Psoas muscle (tissue), 7 donors: ENCODE measurements at regions not wholly inside any gene's neighbourhood (a gene's known extent, or its start where the extent isn't known, plus 50 kb on each side); places are given as distances from the start of the nearest gene placed in this dataset.

Experiments used
- ATAC-seq, 4 donors: fragments of 200-7000 bp; cut with Tn5 transposase; one replicate each; pipeline ENCODE4 v1.9.1; 2020; ENCODE audit warnings: moderate library complexity in 3 of 4, mild to moderate bottlenecking in 2 of 4
- DNase-seq, 2 donors: peaks; one replicate each; pipeline ENCODE4 v3.0.0-alpha.2; 2020
- H3K27ac ChIP-seq: fragments of 200-600 bp; one replicate; pipeline ENCODE4 v1.8.0; 2022
- H3K27me3 ChIP-seq, 3 donors: fragments of 200-600 bp in 1 of 3; one replicate each; pipeline versions ENCODE4 v1.6.1 to v1.8.0; 2013 to 2022; ENCODE audit warnings: low read length in 2 of 3, mild to moderate bottlenecking in 2 of 3, moderate library complexity in 1 of 3; ENCODE audit not compliant: insufficient read depth in 3 of 3
- H3K36me3 ChIP-seq, 2 donors: fragments of 200-600 bp in 1 of 2; one replicate each; pipeline versions ENCODE4 v1.6.1 to v1.8.0; 2013 to 2022; ENCODE audit warnings: low read depth in 1 of 2, mild to moderate bottlenecking in 1 of 2, moderate library complexity in 1 of 2; ENCODE audit not compliant: insufficient read depth in 1 of 2
- H3K4me1 ChIP-seq: fragments of 200-600 bp; one replicate; pipeline ENCODE4 v1.8.0; 2022
- H3K4me3 ChIP-seq: fragments of 200-600 bp; one replicate; pipeline ENCODE4 v1.8.0; 2022; ENCODE audit warnings: mild to moderate bottlenecking
- H3K9me3 ChIP-seq: fragments of 200-600 bp; one replicate; pipeline ENCODE4 v1.8.0; 2022
- CTCF ChIP-seq: fragments of 200-600 bp; IDR thresholded peaks from one replicate; pipeline ENCODE4 v1.8.0; 2022; ENCODE audit warnings: antibody characterized with exemption
- WGBS, 3 donors: extraction: QIAGEN DNeasy Blood & Tissue Kit; methylation state at CpG; one replicate each; pipeline versions ENCODE4 v1.1.6 to v1.1.7; 2013; 5-methylcytosine and 5-hydroxymethylcytosine counted together
- intact Hi-C, 2 donors: fragments of 100-400 bp; cut with DNase I; formaldehyde crosslinking; loops; one replicate each; pipeline versions ENCODE4 v1.11.0 to v1.14.2; 2022
- donor health status: healthy with polysubstance abuse.
- donor health status: DM: no; HTN: no; CAD: no; lungs with moderate emphysema.
- donor health status: Bipolar disorder and iron deficiency.
- donor health status: healthy.
- donor health status: DM: yes; HTN: yes; CAD: no.
- donor health status: DM: no; HTN: no; CAD: no.
- donor health status: DM: yes; HTN: yes; CAD: no.

DNA sequence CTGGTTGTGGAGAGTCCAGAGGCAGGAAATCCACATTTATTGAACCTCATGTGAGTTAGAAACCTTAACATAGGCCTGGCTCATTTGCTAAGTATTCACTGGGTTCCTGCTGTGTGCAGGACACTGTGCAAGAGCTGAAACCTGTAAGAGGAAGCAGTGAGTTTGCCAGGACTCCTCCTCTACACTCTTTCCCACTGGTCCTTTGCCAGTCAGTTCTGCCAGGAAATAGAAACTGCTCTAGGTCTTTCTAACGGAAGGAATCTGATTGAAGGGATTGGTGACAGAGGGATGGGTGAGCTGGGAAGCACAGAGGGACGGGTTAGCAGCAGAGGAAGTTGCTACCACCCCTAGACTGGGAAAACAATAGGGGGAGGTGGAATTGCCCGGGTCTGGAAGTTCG lies 234.2 kb upstream of the ECI2 start:
- ATAC-seq = peak; percentile 70 to 78 (median 73)
- intact Hi-C loops = loop anchor here in 1 of 2 donors (5.0 kb wide), 1 partner anchor 33 kb away; no protein-coding TSS in a partner anchor

DNA sequence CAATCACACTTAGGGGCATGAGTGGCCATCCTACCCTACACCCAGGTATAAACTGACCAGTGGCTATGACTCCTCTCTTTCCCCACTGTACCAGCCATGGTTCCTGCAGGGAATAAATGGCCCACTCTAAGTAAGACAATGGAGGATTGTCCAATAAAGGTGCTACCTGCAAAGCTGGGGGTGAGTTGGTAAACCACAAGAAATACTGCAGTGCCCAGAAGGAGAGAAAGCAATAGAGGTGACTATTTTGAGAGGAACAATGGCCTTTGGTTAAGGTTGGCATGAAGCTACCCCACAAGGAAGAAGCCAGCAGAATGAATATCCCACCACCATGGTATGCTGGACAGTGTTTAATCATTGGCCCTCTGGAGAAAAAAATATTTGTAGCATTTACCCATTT lies 233.3 kb upstream of the ECI2 start:
- DNase-seq (no peak), ATAC-seq (no peak)
- TF ChIP-seq CTCF = no peak
- intact Hi-C loops = loop anchor here in 1 of 2 donors (5.0 kb wide), 1 partner anchor 34 kb away; no protein-coding TSS in a partner anchor
- no peak overlapping the region for H3K4me3 ChIP-seq
- H3K27me3 ChIP-seq = no peaks in the 10 kb centered on the region
- H3K36me3 ChIP-seq = no peaks in the 10 kb centered on the region
- peaks cover 45% of the 10 kb centered on the region for H3K4me1 ChIP-seq
- peak overlapping the region; percentile 80 for H3K27ac ChIP-seq
- no peaks in the 10 kb centered on the region for H3K9me3 ChIP-seq

More for the DNA sequence above, 234.2 kb upstream of the ECI2 start:
- Histone ChIP-seq H3K27me3 (no peaks in the 10 kb centered on the region), H3K9me3 (no peaks in the 10 kb centered on the region), H3K4me1 (peaks cover 48% of the 10 kb centered on the region), H3K4me3 (no peak overlapping the region), H3K36me3 (no peaks in the 10 kb centered on the region), H3K27ac (peak overlapping the region; percentile 80)
- no peak for DNase-seq
- WGBS, 3 donors = 5 to 28% (median 25%) methylated on average over 4 of the region's 4 CpGs
- TF ChIP-seq CTCF = no peak

- peaks cover 42% of the 10 kb centered on the region for H3K4me1 ChIP-seq
- no peak for TF ChIP-seq CTCF
- DNase-seq (no peak), ATAC-seq (no peak)
- H3K36me3 ChIP-seq = no peaks in the 10 kb centered on the region
- WGBS, 3 donors = 89 to 94% (median 93%) methylated on average over 1 of the region's 1 CpG
- no peak overlapping the region for H3K4me3 ChIP-seq
- no peak overlapping the region for H3K27ac ChIP-seq
- H3K27me3 ChIP-seq = no peaks in the 10 kb centered on the region
- H3K9me3 ChIP-seq = no peaks in the 10 kb centered on the region
- intact Hi-C loops = loop anchor here in 1 of 2 donors (5.0 kb wide), 1 partner anchor 35 kb away; no protein-coding TSS in a partner anchor
Observed at GRCh38 chr6:4367643-4368042, 232.3 kb upstream of the ECI2 start.

- Histone ChIP-seq H3K4me3 (no peak overlapping the region), H3K27ac (no peak overlapping the region), H3K27me3 (no peaks in the 10 kb centered on the region), H3K36me3 (no peaks in the 10 kb centered on the region), H3K9me3 (no peaks in the 10 kb centered on the region), H3K4me1 (peaks cover 33% of the 10 kb centered on the region)
- ATAC-seq (no peak), DNase-seq (no peak)
- WGBS, 3 donors = 89 to 90% (median 89%) methylated on average over 11 of the region's 11 CpGs
- intact Hi-C loops = loop anchor here in 1 of 2 donors (5.0 kb wide), 1 partner anchor 35 kb away; no protein-coding TSS in a partner anchor
- no peak for TF ChIP-seq CTCF
Observed at GRCh38 chr6:4366635-4367395, 231.4 kb upstream of the ECI2 start.
